HG02852 (cell line): ENCODE measurements at regions not wholly inside any gene's neighbourhood (a gene's known extent, or its start where the extent isn't known, plus 50 kb on each side); places are given as distances from the start of the nearest gene placed in this dataset.

Source experiments
- ATAC-seq: cut with Tn5 transposase; IDR thresholded peaks from one replicate; pipeline ENCODE4 v1.9.1; 2021; ENCODE audit warnings: mild to moderate bottlenecking, moderate library complexity; ENCODE audit not compliant: unreplicated experiment

- no peak for ATAC-seq
Measured at GRCh38 chr4:30930276-30930675, 210.1 kb downstream of the PCDH7 start.

DNA sequence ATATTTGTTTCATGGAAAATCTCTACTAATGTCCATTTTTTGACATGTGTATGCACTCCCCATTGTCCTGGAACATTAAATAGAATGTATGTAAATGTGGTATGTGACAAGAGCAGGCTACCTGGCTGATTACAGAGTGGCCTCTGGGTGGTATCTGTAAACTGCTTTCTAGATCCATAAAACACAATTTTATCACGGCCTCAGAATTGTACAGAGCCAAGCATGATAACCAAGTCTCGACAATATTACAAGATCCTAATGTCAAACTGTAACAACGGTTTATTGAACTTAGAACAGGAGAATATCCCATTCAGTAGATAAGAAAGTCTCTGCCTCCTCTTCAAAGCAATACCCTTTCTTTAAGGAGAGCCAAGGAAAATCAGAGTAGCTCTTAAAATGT lies 212.4 kb downstream of the PCDH7 start:
- no peak for ATAC-seq

DNA sequence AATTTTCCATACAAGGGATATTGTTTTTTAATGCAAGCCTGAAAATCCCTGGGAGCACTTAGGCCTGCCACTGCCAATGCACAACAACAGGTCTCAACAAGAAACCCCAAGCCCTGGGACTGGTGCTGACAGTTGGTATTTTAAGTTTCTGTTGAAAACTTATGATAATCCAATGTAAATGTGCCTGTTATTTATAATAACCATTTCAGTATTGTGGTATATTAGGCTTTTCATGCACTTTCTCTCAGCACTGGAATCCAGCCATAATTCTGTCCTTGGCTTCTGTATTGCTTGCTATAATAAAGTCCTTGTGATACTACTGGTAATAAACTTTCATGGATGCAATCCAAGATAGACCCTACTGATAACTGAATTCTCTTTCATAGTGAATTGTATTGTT lies 218.9 kb downstream of the PCDH7 start:
- ATAC-seq, result no peak

- ATAC-seq, result no peak
Measured at GRCh38 chr4:30939684-30940083, 219.5 kb downstream of the PCDH7 start.

DNA sequence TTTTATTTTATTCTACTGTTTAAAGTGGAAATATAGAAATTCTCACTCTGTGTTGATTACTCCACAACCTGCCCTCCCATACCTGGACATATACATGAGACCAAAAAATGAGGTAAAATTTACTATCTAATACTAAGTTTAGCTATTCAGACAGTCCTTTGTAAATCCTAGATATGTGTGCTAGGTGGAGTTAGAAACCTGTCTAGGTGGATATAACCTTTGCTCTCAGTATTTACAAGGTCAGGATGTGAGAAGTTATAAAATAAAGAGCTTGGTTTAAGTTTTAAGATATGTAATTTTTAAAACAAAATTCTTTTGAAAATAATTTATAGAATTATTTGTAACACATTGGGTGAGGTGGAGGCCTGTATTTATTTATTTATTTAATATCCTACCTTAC lies 221.5 kb downstream of the PCDH7 start:
- ATAC-seq, result no peak

DNA sequence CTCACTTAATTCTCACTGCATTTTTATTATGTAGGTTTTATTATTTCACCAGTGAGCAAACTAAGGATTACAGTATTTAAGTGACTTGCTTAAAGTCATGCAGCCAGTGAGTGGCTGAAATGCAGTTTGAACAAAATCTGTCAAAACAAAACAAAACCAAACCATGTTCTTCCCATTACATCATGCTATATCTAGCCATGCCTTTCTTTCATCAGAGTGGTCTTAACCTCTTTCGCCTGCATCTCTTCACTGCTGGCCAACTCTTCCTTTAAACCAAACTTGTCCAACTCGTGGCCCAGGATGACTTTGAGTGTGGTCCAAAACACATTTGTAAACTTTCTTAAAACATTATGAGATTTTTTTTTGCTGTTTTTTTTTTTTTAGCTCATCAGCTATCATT lies 223.2 kb downstream of the PCDH7 start:
- ATAC-seq, result no peak

GRCh38 chr4:30945586-30945985 lies 225.4 kb downstream of the PCDH7 start:
- no peak for ATAC-seq

- no peak for ATAC-seq
Measured at GRCh38 chr4:30946288-30946687, 226.1 kb downstream of the PCDH7 start.

GRCh38 chr4:30948653-30949052 lies 228.5 kb downstream of the PCDH7 start:
- ATAC-seq, result no peak

DNA sequence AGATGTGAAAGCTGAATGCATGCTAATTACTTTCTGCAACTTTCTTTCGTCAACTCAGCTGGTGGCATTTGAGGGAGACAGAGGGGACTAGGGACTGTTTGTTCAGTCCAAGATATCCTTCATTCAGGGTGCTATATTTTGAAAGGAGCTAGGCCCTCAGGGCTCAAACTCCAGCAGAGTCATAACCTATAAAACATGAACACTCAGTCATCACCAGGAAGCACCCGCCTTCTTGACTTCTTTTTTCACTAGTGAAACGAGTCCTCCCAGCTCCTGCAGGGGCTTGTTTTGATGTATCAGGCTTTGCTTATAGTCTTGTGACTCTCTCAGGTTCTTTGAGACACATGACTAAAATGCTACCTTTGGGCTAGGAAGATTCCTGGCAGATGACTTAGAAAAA lies 230.6 kb downstream of the PCDH7 start:
- ATAC-seq, result no peak

GRCh38 chr4:30952526-30953219 lies 232.5 kb downstream of the PCDH7 start:
- no peak for ATAC-seq

DNA sequence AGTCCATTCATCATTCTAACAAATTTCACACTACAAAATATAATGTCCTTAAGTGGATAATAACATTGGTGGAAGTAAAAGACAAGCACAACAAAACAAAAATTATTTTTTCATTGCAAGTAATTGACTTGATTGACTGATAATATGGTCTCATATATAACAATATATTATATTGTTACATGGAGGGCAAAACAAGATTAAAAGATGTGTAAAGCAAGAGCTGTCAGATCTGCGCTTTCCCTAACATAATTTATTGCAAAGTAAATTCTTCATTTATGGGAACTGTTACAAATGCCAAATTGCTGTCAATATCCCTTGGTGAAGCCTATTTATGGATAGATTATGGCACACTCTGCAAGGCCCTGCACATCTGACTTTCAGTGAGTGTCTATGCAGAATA lies 233.6 kb downstream of the PCDH7 start:
- no peak for ATAC-seq

- no peak for ATAC-seq
Measured at GRCh38 chr4:30956916-30957315, 236.7 kb downstream of the PCDH7 start.

GRCh38 chr4:30957706-30958105 lies 237.5 kb downstream of the PCDH7 start:
- no peak for ATAC-seq

GRCh38 chr4:30959781-30960485 lies 239.8 kb downstream of the PCDH7 start:
- no peak for ATAC-seq

- ATAC-seq, result no peak
Measured at GRCh38 chr4:30962939-30963338, 242.8 kb downstream of the PCDH7 start.

GRCh38 chr4:30968926-30969325 lies 248.8 kb downstream of the PCDH7 start:
- no peak for ATAC-seq

- ATAC-seq, result no peak
Measured at GRCh38 chr4:30972542-30972941, 252.4 kb downstream of the PCDH7 start.

DNA sequence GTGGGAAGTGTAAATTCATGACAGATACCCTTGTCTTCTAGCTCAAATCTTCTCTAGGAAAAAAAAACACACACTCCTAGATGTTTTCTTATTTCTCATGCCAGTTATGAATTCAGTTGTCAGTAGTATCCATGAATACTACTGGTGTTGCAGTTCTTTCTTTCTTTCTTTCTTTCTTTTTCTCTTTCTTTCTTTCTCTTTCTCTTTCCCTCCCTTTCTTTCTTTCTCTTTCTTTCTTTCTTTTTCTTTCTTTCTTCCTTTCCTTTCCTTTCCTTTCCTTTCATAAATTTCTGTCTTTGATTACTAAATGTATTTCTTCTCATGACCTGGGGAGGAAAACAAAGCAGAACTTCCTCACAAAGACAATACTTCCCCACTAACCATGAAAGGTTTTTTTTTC lies 253.8 kb downstream of the PCDH7 start:
- no peak for ATAC-seq

DNA sequence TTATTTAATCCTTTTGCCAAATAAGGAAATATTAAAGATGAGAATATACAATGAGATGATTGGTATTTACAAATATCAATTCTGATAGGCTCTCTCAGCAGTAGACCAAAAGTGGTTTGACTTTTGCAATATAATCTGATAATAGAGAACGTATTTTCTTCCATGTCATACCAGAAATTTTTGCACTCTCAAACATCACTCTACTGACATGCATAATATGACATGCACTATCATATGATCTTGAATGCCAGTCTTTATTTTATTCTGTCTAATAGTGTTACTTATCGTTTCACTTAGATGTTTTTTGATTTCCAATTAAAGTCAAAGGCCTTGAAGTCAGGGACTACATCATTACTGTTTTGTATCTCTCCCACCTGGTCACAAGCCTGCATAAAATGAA lies 259.2 kb downstream of the PCDH7 start:
- ATAC-seq, result no peak

DNA sequence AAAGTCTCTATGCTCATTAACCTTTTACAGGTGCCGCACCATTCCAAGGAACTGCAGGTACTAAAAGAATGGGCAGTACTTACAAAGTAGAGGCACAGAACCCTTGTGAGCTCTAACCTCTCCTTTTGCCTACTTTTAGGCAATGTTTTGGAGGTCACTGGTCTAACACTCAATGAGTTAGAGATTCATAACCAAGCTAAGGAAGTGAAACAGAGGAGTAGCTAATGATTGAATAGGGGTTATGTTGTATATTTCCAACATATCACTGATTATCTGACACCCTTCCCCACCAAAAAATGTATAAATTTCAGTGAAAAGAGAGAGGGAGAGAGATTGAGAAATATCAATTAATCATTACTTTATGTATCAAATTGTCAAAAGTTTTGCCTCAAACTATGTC lies 269.3 kb downstream of the PCDH7 start:
- no peak for ATAC-seq

- ATAC-seq, result no peak
Measured at GRCh38 chr4:30996841-30997240, 276.7 kb downstream of the PCDH7 start.

DNA sequence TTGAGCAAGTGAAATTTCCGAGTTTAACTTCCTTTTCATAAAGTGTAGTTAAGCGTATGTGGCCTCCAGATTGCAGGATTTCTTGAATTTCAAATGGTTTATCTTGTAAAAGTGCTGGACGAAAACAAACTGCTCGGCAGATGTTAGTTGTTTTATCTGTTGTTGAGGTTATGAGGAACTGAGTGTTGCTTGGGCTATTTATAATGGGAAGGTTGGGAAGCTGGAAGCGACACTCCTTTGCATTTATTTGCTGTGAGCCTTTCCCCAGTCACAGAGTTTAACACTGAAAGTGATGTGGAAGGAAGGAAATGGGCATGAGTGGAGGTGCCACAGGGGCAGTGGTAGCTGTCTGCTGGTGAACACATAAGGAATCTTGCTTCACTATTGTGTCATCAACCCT lies 284.9 kb downstream of the PCDH7 start:
- ATAC-seq, result no peak
